K562 (cell line): ENCODE measurements at regions not wholly inside any gene's neighbourhood (a gene's known extent, or its start where the extent isn't known, plus 50 kb on each side); places are given as distances from the start of the nearest gene placed in this dataset.

ENCODE experiments used
- AFF4 ChIP-seq: sonication (generic); formaldehyde crosslinking; IDR thresholded peaks from 2 replicates; pipeline ENCODE4 v1.8.0; 2023; ENCODE audit warnings: mild to moderate bottlenecking, missing genetic modification reagents
- CC2D1A ChIP-seq: fragments of 450-650 bp; IDR thresholded peaks from 2 replicates; pipeline ENCODE4 v1.6.1; 2017; ENCODE audit warnings: mild to moderate bottlenecking
- CREB3 ChIP-seq: fragments of 450-650 bp; conservative IDR thresholded peaks from 2 replicates; pipeline ENCODE4 v1.6.1; 2016; ENCODE audit warnings: missing genetic modification characterization, low read depth, mild to moderate bottlenecking, missing compliant biosample characterization, moderate library complexity
- HNRNPLL ChIP-seq: fragments of 200-400 bp; formaldehyde crosslinking; IDR thresholded peaks from 2 replicates; pipeline ENCODE4 v1.6.1; 2017; ENCODE audit warnings: low read length, low read depth, mild to moderate bottlenecking; ENCODE audit not compliant: poor library complexity, severe bottlenecking
- KLF6 ChIP-seq: fragments of 250-450 bp; sonication (Bioruptor Pico); IDR thresholded peaks from 2 replicates; pipeline ENCODE4 v1.4.0; 2020; ENCODE audit warnings: mild to moderate bottlenecking, moderate library complexity, borderline replicate concordance
- PRMT5 ChIP-seq: sonication (generic); formaldehyde crosslinking; IDR thresholded peaks from 2 replicates; pipeline ENCODE4 v1.5.0; 2020; ENCODE audit warnings: missing genetic modification reagents
- SETDB1 ChIP-seq: IDR thresholded peaks from one replicate; pipeline ENCODE4 v1.6.1; 2012; ENCODE audit warnings: low read length, control low read depth, inconsistent platforms
- ZNF583 ChIP-seq: fragments of 250-450 bp; sonication (Bioruptor Pico); IDR thresholded peaks from 2 replicates; pipeline ENCODE4 v1.4.0; 2020
- ZNF79 ChIP-seq: fragments of 250-450 bp; sonication (Bioruptor Pico); IDR thresholded peaks from 2 replicates; pipeline ENCODE4 v1.4.0; 2020; ENCODE audit warnings: low read depth, mild to moderate bottlenecking, moderate library complexity
- TF ChIP-seq, protein P1 (sequence below): sonication (generic); formaldehyde crosslinking; IDR thresholded peaks from 2 replicates; pipeline ENCODE4 v1.8.1; 2022; ENCODE audit warnings: missing genetic modification reagents

DNA sequence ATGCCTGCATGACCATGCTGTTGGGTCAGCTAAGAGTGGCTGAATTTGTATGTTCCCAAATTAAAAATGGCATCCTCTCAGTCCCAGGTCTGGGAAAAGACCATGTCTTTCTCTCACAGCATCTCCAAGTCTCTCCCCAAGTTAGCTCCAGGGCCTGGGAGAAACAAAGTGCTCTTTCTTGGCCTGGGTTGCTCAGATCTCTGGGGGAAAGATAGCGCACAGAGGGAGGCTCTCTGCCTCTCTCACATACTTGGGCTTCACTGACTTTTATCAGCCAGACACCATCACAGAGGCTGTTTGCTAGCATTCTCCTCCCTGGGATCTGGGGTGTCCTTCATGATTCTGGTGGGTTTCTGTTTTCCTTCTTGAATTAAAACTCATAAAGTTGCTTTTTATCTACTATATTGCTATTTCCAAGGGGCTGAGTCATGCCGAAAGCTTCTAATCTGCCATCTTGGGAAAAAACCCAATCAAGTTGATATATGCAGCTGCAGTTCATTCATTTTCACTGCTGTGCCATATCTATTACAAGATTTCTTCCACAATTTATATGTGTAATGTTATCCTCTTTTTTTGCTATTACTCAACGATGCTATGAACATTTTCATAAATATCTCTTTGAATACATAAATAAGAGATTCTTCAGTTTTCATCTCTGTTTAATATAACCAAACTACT is 190.2 kb downstream of the MOXD1 start (continued):
- TF ChIP-seq AFF4 (CRISPR knock-in tag) (no peak), SETDB1 (no peak), PRMT5 (CRISPR knock-in tag) (no peak), ZNF583 (CRISPR knock-in tag) (no peak), KLF6 (CRISPR knock-in tag) (no peak), CREB3 (tag) (no peak), HNRNPLL (no peak), CC2D1A (no peak), ZNF79 (CRISPR knock-in tag) (no peak)
- TF ChIP-seq, protein P1, sequence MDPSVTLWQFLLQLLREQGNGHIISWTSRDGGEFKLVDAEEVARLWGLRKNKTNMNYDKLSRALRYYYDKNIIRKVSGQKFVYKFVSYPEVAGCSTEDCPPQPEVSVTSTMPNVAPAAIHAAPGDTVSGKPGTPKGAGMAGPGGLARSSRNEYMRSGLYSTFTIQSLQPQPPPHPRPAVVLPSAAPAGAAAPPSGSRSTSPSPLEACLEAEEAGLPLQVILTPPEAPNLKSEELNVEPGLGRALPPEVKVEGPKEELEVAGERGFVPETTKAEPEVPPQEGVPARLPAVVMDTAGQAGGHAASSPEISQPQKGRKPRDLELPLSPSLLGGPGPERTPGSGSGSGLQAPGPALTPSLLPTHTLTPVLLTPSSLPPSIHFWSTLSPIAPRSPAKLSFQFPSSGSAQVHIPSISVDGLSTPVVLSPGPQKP (CRISPR knock-in tag): no peak
- TF ChIP-seq, all 486 proteins: peak for 0
